Astrocyte of the spinal cord (primary cell): ENCODE measurements at regions not wholly inside any gene's neighbourhood (a gene's known extent, or its start where the extent isn't known, plus 50 kb on each side); places are given as distances from the start of the nearest gene placed in this dataset.

Experiments used
- DNase-seq: peaks from one replicate; pipeline ENCODE4 v3.0.0; 2011; ENCODE audit warnings: low read depth, low spot score
- H3K4me3 ChIP-seq: 2 replicates; pipeline ENCODE4 v1.5.1; 2011; ENCODE audit warnings: low read depth, mild to moderate bottlenecking, low read length, moderate library complexity
- CTCF ChIP-seq: IDR thresholded peaks from 2 replicates; pipeline ENCODE4 v1.5.1; 2012; ENCODE audit warnings: low read depth, mild to moderate bottlenecking, low read length, inconsistent platforms
- in situ Hi-C: cut with HindIII; loops from 2 replicates; pipeline ENCODE4 v1.10.0; 2017; ENCODE audit warnings: low sequenced_read_pairs

DNA sequence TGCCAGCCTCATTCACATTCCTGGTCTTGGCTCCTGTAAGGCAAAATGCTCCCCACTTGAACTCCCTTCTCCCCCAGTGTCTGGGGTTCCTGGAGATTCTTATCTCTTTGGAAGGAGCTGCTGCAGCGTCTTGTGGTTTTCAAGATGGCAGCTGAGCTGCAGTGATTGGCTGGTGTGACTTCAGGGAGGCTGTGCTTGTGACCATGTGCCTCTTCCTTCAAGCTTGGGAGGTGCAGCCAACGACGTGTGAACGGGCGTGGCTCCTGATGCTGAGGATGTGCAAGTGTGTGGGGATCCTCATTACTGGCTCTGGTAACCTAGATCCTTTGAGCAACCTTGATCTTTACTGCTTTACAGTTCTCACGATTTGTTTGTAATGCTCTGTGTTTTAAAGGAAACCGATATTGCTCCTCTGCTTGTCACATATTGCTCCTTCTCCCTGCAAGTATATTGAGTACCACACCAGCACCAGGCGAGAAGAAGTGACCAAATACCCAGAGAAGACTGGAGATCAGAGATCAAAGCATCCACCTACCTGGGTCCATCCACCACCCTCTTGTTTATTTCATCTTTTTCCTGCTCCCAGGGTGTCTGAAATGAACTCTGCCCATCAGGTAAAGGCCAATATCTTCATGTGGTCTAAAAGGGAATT lies 208.5 kb downstream of the FGF9 start:
- no peak for DNase-seq
- in situ Hi-C loops = no loop called here
- H3K4me3 ChIP-seq = no peak overlapping the region
- TF ChIP-seq CTCF = no peak

GRCh38 chr13:21882766-21883165 lies 211.9 kb downstream of the FGF9 start:
- H3K4me3 ChIP-seq = no peak overlapping the region
- TF ChIP-seq CTCF = no peak
- in situ Hi-C loops = no loop called here
- DNase-seq = no peak

DNA sequence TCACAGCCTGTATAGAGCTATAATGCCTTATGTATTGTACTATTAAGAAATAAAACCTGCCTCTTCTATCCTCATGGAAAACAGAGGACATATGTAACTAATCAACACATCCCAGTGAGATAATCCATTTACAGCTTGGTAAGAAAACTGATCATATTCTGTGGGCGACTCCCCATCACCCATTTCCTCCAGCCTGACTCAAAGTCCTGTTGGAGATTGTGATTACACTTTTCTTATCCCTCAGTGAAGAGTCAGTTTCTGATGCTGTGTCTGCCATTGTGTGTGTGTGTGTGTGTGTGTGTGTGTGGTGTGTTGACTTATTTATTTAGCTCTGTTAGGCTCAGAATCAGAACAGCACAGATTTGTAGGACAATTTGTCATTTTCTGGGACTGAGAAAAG lies 212.8 kb downstream of the FGF9 start:
- H3K4me3 ChIP-seq = no peak overlapping the region
- in situ Hi-C loops = no loop called here
- TF ChIP-seq CTCF = no peak
- DNase-seq = no peak

- H3K4me3 ChIP-seq = no peak overlapping the region
- no peak for DNase-seq
- TF ChIP-seq CTCF = no peak
These were observed 213.5 kb downstream of the FGF9 start for GRCh38 chr13:21884299-21884909.

GRCh38 chr13:21884965-21885567 lies 214.2 kb downstream of the FGF9 start:
- H3K4me3 ChIP-seq = no peak overlapping the region
- in situ Hi-C loops = no loop called here
- no peak for TF ChIP-seq CTCF
- DNase-seq = no peak

More at GRCh38 chr13:21884299-21884909, 213.5 kb downstream of the FGF9 start:
- in situ Hi-C loops = no loop called here

DNA sequence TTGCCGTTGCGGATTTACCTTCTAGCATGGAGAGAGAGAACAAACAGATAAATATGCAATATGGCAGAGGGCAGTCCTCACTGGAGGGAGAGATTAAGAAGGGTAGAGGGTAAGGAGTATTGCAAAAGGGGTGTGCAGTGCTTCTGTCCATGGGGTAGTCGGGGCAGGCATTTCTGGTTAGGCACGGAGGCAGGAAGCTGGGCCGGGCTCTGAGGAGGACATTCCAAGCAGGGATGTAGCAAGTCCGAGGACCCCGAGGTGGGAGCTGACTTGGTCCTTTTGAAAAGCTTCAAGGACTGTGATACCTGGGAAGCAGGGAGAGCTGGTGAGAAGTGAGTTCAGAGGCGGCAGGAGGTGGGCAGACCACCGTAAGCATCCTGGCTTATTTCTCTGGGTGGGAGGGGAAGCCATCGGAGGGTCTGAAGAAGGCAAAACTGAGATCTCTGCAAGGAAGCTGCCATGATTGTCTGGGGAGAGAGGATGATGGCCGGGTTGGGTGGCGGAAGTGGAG lies 214.9 kb downstream of the FGF9 start:
- H3K4me3 ChIP-seq = no peak overlapping the region
- in situ Hi-C loops = no loop called here
- no peak for TF ChIP-seq CTCF
- DNase-seq = no peak
